Panc1 (cell line): ENCODE measurements at regions not wholly inside any gene's neighbourhood (a gene's known extent, or its start where the extent isn't known, plus 50 kb on each side); places are given as distances from the start of the nearest gene placed in this dataset.

Experiments
- ATAC-seq: fragments of 200-7000 bp; cut with Tn5 transposase; 2 replicates; pipeline ENCODE4 v1.9.1; 2020; ENCODE audit warnings: mild to moderate bottlenecking, moderate library complexity
- BruUV-seq: library from RNA; stranded (reverse); fragments of 400-500 nt; replicated peaks from 2 replicates; lab custom pipeline; 2021; lab: Mats Ljungman, UMichigan
- CTCF ChIA-PET: fragments of 300-600 bp; sonication (Branson Sonifier 250); formaldehyde crosslinking; loops from one replicate; lab custom pipeline; 2022; ENCODE audit warnings: antibody characterized with exemption; lab: Charles Lee
- POLR2A ChIA-PET: fragments of 300-600 bp; sonication (Branson Sonifier 250); formaldehyde crosslinking; loops from one replicate; lab custom pipeline; 2022; ENCODE audit warnings: antibody characterized with exemption; lab: Charles Lee
- DNase-seq: peaks from one replicate; pipeline ENCODE4 v3.0.0-alpha.2; 2010; ENCODE audit warnings: low read depth, low spot score
- H3K27ac ChIP-seq: 2 replicates; pipeline ENCODE4 v1.5.1; 2011; ENCODE audit warnings: mild to moderate bottlenecking, low read length, inconsistent platforms
- H3K27me3 ChIP-seq: fragments of 200-500 bp; sonication (Bioruptor generic); 2 replicates; pipeline ENCODE4 v1.6.0; 2014; ENCODE audit warnings: low read length, inconsistent platforms; ENCODE audit not compliant: control insufficient read depth, insufficient read depth
- H3K36me3 ChIP-seq: fragments of 200-500 bp; sonication (Bioruptor generic); 2 replicates; pipeline ENCODE4 v1.5.1; 2014; ENCODE audit warnings: inconsistent platforms, mild to moderate bottlenecking, low read length, moderate library complexity; ENCODE audit not compliant: control insufficient read depth, insufficient read depth
- H3K4me1 ChIP-seq: 2 replicates; pipeline ENCODE4 v1.5.1; 2011; ENCODE audit warnings: inconsistent platforms, mild to moderate bottlenecking, low read length, moderate library complexity; ENCODE audit not compliant: control insufficient read depth, insufficient read depth
- H3K4me3 ChIP-seq, 2 experiments: 2 replicates each; pipeline ENCODE4 v1.5.1; 2011 to 2012; ENCODE audit warnings: low read depth in 2 of 2, low read length in 2 of 2, mild to moderate bottlenecking in 2 of 2, inconsistent platforms in 1 of 2, moderate library complexity in 1 of 2
- H3K9me3 ChIP-seq: fragments of 200-500 bp; sonication (Bioruptor generic); 2 replicates; pipeline ENCODE4 v1.5.1; 2014; ENCODE audit warnings: low read depth, mild to moderate bottlenecking, inconsistent platforms, low read length, moderate library complexity; ENCODE audit not compliant: control insufficient read depth, insufficient read depth
- CTCF ChIP-seq: fragments of 450-650 bp; IDR thresholded peaks from 2 replicates; pipeline ENCODE4 v1.5.1; 2017; ENCODE audit warnings: mild to moderate bottlenecking
- POLR2AphosphoS5 ChIP-seq: IDR thresholded peaks from 2 replicates; pipeline ENCODE4 v1.6.1; 2012; ENCODE audit warnings: mild to moderate bottlenecking, low read depth, low read length, moderate library complexity
- SIN3A ChIP-seq: IDR thresholded peaks from 2 replicates; pipeline ENCODE4 v1.6.1; 2012; ENCODE audit warnings: low read depth, mild to moderate bottlenecking, low read length, moderate library complexity, borderline replicate concordance; ENCODE audit not compliant: insufficient read depth
- TCF7L2 ChIP-seq: IDR thresholded peaks from 2 replicates; pipeline ENCODE4 v1.6.1; 2011; ENCODE audit warnings: mild to moderate bottlenecking, low read depth, low read length, inconsistent platforms
- in situ Hi-C: cut with HindIII; loops from 2 replicates; pipeline ENCODE4 v1.10.0; 2016; ENCODE audit warnings: low sequenced_read_pairs, low pct_unique_long_range_greater_than_20kb
- intact Hi-C: fragments of 100-400 bp; cut with micrococcal nuclease; formaldehyde crosslinking; loops from one replicate; pipeline ENCODE4 v1.10.0; 2022; ENCODE audit not compliant: unreplicated experiment
- TF ChIP-seq, protein P1 (sequence below), 2 experiments: IDR thresholded peaks; 2 replicates each; pipeline ENCODE4 v1.6.1; 2011 to 2012; ENCODE audit warnings: low read depth in 2 of 2, control low read depth in 1 of 2, low read length in 1 of 2, mild to moderate bottlenecking in 1 of 2, moderate library complexity in 1 of 2; ENCODE audit not compliant: insufficient read depth in 1 of 2

- ChIA-PET CTCF (no interaction called here), POLR2A (no interaction called here)
- H3K4me1 ChIP-seq: no peaks in the 10 kb centered on the region
- H3K27me3 ChIP-seq: no peaks in the 10 kb centered on the region
- no peaks in the 10 kb centered on the region for H3K9me3 ChIP-seq
- in situ Hi-C loops (no loop called here), intact Hi-C loops (no loop called here)
- ATAC-seq (no peak), DNase-seq (no peak)
- H3K4me3 ChIP-seq: no peak overlapping the region
- no TSS peak for BruUV-seq
- H3K27ac ChIP-seq: no peak overlapping the region
- TF ChIP-seq SIN3A (no peak), POLR2AphosphoS5 (no peak), CTCF (no peak), TCF7L2 (no peak)
- TF ChIP-seq, protein P1, sequence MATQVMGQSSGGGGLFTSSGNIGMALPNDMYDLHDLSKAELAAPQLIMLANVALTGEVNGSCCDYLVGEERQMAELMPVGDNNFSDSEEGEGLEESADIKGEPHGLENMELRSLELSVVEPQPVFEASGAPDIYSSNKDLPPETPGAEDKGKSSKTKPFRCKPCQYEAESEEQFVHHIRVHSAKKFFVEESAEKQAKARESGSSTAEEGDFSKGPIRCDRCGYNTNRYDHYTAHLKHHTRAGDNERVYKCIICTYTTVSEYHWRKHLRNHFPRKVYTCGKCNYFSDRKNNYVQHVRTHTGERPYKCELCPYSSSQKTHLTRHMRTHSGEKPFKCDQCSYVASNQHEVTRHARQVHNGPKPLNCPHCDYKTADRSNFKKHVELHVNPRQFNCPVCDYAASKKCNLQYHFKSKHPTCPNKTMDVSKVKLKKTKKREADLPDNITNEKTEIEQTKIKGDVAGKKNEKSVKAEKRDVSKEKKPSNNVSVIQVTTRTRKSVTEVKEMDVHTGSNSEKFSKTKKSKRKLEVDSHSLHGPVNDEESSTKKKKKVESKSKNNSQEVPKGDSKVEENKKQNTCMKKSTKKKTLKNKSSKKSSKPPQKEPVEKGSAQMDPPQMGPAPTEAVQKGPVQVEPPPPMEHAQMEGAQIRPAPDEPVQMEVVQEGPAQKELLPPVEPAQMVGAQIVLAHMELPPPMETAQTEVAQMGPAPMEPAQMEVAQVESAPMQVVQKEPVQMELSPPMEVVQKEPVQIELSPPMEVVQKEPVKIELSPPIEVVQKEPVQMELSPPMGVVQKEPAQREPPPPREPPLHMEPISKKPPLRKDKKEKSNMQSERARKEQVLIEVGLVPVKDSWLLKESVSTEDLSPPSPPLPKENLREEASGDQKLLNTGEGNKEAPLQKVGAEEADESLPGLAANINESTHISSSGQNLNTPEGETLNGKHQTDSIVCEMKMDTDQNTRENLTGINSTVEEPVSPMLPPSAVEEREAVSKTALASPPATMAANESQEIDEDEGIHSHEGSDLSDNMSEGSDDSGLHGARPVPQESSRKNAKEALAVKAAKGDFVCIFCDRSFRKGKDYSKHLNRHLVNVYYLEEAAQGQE (IDR thresholded peaks at IDR 0.05; ENCODE audit: insufficient read depth in 1 of 2, low read depth in 2 of 2, low read length in 1 of 2): no peak
- no peaks in the 10 kb centered on the region for H3K36me3 ChIP-seq
These were observed 303.8 kb downstream of the COL12A1 start for GRCh38 chr6:74902089-74902488.

DNA sequence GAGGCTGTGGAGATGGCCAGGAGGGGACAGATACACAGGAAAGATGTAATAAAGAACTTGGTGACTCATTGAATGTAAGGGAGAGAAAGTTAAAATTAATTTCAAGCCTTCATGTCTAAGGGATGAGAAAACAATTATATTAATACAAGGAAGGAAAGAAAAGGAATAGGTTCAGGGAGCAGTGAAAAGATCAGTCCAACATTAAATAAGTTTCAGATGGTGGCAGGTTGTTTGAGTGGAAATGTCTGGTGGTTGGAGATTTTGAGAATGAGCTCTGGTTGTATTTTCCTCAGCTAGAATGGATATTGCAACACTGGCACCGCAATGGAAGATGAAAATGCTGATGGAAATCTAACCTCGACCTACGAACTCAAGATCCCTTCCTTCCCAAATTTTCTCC lies 304.3 kb downstream of the COL12A1 start:
- no peak for DNase-seq
- BruUV-seq: no TSS peak
- intact Hi-C loops (no loop called here), in situ Hi-C loops (no loop called here)
- no peaks in the 10 kb centered on the region for H3K36me3 ChIP-seq
- ChIA-PET CTCF (interaction anchor here (0.6 kb wide), 1 partner anchor 829 kb away, joined by 6 read pairs; no protein-coding TSS in a partner anchor), POLR2A (interaction anchor here (0.6 kb wide), 1 partner anchor 243 kb away, joined by 4 read pairs; no protein-coding TSS in a partner anchor)
- H3K27me3 ChIP-seq: no peaks in the 10 kb centered on the region
- no peak for ATAC-seq
- no peaks in the 10 kb centered on the region for H3K4me1 ChIP-seq
- no peak overlapping the region for H3K27ac ChIP-seq
- H3K4me3 ChIP-seq: no peak overlapping the region
- no peak for TF ChIP-seq TCF7L2
- TF ChIP-seq POLR2AphosphoS5: no peak
- no peak for TF ChIP-seq CTCF
- TF ChIP-seq, protein P1 (IDR thresholded peaks at IDR 0.05; ENCODE audit: insufficient read depth in 1 of 2, low read depth in 2 of 2, low read length in 1 of 2): no peak
- TF ChIP-seq SIN3A: no peak
- no peaks in the 10 kb centered on the region for H3K9me3 ChIP-seq
